M059J (cell line): ENCODE measurements at regions not wholly inside any gene's neighbourhood (a gene's known extent, or its start where the extent isn't known, plus 50 kb on each side); places are given as distances from the start of the nearest gene placed in this dataset.
"Not testable (repeated sequence)": the region's sequence is repeated elsewhere in the genome, so short reads cannot be mapped to it uniquely, and the experiment has no call there.

Experiments used
- DNase-seq: peaks from one replicate; pipeline ENCODE4 v3.0.0-alpha.2; 2012; ENCODE audit warnings: low read depth

GRCh38 chr6:113693851-113694250 is 163.3 kb upstream of the MARCKS start:
- DNase-seq, result peak; percentile 35

- DNase-seq, result peak; percentile 77
Observed at GRCh38 chr6:113694278-113695077, 162.7 kb upstream of the MARCKS start.

GRCh38 chr6:113695516-113695915 is 161.6 kb upstream of the MARCKS start:
- DNase-seq, result peak; percentile 18

GRCh38 chr6:113696960-113697359 is 160.2 kb upstream of the MARCKS start:
- no peak for DNase-seq

GRCh38 chr6:113697632-113698410 is 159.3 kb upstream of the MARCKS start:
- peak; percentile 97 for DNase-seq

- DNase-seq, result no peak
Observed at GRCh38 chr6:113699239-113699638, 157.9 kb upstream of the MARCKS start.

GRCh38 chr6:113701552-113702254 is 155.4 kb upstream of the MARCKS start:
- no peak for DNase-seq

GRCh38 chr6:113707194-113707593 is 150.0 kb upstream of the MARCKS start:
- no peak for DNase-seq

GRCh38 chr6:113709936-113710509 is 147.1 kb upstream of the MARCKS start:
- no peak for DNase-seq

- DNase-seq, result no peak
Observed at GRCh38 chr6:113713665-113714064, 143.5 kb upstream of the MARCKS start.

- no peak for DNase-seq
Observed at GRCh38 chr6:113718588-113718987, 138.6 kb upstream of the MARCKS start.

- DNase-seq, result peak; percentile 59
Observed at GRCh38 chr6:113719064-113719463, 138.1 kb upstream of the MARCKS start.

- DNase-seq, result no peak
Observed at GRCh38 chr6:113719545-113719944, 137.6 kb upstream of the MARCKS start.

GRCh38 chr6:113723182-113723581 is 134.0 kb upstream of the MARCKS start:
- peak; percentile 29 for DNase-seq

GRCh38 chr6:113724927-113725326 is 132.2 kb upstream of the MARCKS start:
- not testable (repeated sequence) for DNase-seq

GRCh38 chr6:113731541-113731940 is 125.6 kb upstream of the MARCKS start:
- DNase-seq, result no peak

GRCh38 chr6:113732384-113732966 is 124.7 kb upstream of the MARCKS start:
- DNase-seq, result peak; percentile 15

GRCh38 chr6:113733381-113733780 is 123.8 kb upstream of the MARCKS start:
- no peak for DNase-seq

GRCh38 chr6:113734982-113735381 is 122.2 kb upstream of the MARCKS start:
- peak; percentile 62 for DNase-seq

GRCh38 chr6:113735491-113735890 is 121.7 kb upstream of the MARCKS start:
- DNase-seq, result no peak

- no peak for DNase-seq
Observed at GRCh38 chr6:113736978-113737377, 120.2 kb upstream of the MARCKS start.
